ENCODE measurements at regions not wholly inside any gene's neighbourhood (a gene's known extent, or its start where the extent isn't known, plus 50 kb on each side); places are given as distances from the start of the nearest gene placed in this dataset.

DNA sequence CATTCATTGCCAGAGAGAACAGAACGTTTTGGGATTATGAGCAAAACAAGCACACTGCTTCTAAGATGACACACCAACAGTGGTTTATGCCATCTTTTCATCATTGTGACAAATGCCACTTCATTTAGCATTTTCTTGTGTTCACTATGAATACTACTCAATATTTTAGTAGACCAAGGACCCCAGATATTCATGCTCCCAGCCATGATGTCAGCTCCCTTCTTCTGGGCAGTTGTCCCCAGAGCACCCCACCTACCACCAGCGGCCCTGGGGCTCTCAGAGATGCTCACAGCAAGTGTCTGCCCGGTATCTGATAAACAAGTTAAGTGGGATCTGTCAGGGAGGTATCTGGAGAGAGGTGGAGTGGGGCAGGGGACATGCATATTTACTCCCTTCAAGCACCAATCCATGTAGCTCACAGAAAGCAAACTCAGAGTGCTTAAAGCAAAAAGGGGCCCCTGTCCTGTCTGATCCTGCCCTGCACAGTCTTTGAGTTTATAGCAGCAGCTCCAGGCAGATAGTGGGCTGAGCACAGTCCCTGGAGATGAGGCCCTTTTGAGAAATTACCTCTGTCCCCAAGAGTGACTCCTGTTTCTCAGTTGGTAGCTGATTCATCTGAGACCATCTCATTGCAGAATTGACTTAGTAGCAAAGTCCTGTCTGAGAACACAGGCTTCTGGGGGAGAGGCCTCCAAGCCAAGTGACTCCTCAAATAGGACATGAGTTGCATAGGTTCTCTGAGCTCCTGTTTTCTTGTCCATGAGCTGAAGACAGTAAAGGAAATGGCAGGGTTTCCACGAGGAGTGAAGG lies 281.8 kb upstream of the KLF6 start:
- DNase-seq (ENCODE audit: low read depth in 2 of 3, low spot score in 1 of 3) = no peak

DNA sequence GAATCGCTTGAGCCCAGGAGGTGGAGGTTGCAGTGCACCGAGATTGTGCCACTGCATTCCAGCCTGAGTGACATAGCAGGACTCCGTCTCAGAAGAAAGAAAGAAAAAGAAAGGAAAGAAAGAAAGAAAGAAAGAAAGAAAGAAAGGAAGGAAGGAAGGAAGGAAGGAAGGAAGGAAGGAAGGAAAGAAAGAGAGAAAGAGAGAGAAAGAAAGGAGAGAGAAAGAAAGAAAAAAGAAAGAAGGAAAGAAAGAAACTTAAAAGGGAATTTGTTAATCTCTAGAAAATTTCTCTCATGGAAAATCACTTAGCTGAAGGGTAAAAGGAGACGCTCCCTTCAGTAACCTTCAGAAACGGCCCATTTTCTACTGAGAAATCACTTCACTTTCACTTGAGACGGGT lies 279.5 kb upstream of the KLF6 start:
- DNase-seq (ENCODE audit: low read depth in 2 of 3, low spot score in 1 of 3) = no peak

DNA sequence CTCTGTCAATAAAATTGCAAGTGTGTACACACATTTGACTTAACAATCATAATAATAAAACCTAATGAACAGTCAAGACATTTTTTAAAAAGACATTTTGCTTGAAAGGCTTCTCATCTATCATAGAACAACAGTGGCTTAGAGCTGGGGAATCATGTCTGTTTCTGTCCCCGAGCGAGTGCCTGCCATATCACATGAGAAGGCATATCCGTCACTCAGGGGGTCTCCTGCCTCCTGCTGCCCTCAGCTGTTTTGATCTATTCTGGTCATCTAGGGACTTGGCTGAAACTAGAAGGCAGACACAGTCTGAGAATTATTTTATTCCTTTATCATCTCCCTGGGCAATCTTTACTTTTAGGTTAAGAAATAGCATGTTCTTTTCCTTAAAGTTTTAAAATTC lies 278.7 kb upstream of the KLF6 start:
- no peak for DNase-seq (ENCODE audit: low read depth in 2 of 3, low spot score in 1 of 3)

DNA sequence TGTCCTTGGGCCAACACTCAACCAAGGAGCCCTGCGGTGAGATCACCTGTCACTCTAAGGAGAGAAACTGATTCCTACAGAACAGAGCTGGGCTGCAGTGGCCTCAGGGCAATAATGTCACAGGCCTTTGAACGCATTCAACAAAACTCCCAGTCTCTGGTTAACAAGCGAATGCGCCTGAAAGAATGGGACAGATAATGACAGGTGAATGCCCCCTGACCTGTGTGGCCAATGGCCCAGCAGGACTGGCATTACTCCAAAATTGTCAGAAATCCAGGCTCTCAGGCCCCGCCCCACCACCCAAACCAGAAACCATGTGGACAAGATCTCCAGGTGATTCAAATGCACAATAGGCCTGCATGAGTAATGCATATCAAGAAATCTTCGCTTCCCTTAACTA lies 277.7 kb upstream of the KLF6 start:
- no peak for DNase-seq (ENCODE audit: low read depth in 2 of 3, low spot score in 1 of 3)

DNA sequence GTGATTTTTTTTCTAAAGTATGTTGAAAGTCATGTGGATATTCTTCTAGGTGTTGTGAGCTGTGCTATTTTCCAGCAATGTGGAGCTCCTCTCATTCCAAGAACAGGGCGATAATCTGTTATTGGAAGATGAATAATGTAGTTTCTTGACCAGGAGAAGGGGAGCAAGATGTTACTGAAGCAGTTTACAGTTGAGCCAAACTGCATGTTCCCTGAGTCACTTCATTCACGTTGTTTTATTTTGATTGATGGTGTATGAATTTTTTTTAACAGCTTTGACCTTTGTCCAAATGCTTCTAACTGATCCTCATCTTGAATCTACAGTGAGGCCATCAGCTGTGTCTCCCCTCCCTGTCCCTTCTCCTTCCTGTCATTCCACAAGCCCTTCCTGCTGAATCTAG lies 277.1 kb upstream of the KLF6 start:
- DNase-seq (ENCODE audit: low read depth in 2 of 3, low spot score in 1 of 3) = no peak

DNA sequence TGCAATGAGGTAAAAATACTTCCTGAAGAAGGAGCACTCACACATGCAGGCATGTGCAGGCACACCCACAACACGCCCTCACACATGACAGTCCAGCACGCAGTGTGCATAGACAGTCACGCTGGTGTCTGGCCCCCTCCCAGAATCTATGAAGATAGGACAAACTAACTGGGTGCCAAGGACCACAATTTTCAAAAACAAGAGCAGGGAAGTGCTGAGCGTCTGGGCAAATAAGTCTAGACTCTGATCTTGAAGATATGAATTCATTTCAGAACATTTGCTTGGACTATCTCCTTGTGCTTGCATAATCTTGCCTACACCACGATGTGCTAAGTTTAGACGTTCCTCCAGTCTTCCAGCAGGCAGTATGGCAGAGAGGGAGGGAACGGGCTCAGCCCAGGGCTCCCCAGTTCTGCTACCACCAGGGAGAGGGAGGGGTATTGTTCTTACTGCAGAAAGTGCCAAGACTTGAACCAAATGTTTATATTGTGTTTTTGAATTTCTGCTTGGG lies 276.5 kb upstream of the KLF6 start:
- DNase-seq (ENCODE audit: low read depth in 2 of 3, low spot score in 1 of 3) = no peak

DNA sequence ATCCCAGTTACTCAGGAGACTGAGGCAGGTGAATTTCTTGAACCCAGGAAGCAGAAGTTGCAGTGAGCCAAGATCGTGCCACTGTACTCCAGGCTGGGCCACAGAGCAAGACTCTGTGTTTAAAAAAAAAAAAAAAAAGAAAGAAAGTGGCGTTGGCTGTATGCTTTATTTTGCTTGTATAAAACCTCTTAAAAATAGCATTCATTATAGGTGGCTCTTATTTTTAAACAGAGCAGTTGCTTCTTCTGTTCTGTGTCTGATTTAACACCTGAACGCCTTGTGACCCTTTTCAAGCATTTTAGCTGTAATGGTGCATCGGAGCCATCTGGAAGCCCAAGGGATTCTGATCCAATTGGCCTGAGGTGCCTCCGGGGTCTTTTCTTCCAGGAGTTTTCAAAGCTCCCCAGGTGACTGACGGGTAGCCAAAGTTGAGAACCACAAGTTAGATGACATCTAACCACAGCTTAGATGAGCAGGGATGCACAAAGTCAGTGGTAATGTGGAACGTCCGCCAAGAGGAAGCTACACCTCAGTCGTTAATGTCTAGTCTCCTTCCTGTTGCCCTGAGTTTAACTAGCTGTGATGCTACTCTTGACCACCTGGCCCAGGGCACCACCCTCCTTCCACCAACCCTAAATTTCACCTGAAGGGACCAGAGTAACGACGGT lies 274.6 kb upstream of the KLF6 start:
- DNase-seq (ENCODE audit: low read depth in 2 of 3, low spot score in 1 of 3) = no peak

DNA sequence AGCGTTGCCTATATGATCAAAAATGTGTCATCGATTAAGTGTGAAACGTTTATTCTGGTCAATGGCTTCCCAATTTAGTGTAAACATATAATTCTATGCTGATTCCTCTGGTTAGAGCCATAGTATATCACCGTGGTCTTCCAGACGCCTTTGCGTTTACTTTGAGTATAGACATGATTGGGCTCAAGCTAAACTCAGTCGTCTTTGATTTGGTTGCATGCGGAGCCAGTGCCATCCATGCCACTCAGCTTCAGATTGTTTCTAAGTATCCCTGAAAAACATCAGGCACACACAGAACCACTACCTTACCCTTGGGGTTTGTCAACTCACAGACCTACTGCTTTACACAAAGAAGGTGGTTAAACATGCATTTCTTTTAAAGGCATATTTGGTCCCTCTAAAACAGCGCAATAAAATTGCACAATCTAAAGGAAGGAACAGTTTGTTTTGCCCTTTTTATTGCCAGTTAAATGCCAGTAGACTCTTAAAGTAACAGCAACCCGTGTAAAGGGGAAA lies 273.6 kb upstream of the KLF6 start:
- no peak for DNase-seq (ENCODE audit: low read depth in 2 of 3, low spot score in 1 of 3)

DNA sequence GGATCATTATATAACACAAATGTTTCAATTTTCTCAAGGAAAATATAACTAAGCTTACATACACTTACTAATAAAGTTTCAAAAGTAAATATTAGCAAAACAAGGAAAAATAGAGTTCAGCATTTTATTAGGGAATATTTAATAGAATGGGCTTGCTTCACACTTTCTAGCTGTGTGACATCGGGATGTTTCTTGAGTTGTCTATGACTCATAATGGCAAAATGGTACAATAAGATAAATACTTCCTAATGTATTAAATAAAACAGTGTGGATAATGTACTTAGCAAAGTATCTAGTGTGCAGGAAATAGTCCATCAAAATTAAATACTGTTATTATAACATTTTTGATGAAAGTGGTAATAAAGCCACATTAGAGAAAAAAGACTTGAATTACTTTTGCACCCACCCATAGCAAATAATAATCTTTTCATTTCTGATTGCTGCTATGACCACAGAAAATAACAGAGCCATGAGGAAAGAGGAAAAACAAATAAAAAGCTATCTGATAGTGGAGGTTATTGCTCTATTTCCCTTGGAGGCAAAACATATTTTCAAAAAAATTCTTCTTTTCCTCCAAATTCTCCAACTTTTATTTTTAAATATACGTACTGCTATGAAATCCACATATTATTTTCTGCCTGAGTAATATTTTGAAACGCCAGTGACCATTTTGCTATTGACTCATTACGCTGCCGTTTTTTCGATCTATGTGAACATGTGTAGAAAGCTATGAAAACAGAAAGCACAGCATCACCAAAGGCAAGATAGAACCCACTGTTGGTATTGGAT lies 272.9 kb upstream of the KLF6 start:
- DNase-seq (ENCODE audit: low read depth in 2 of 3, low spot score in 1 of 3) = no peak

DNA sequence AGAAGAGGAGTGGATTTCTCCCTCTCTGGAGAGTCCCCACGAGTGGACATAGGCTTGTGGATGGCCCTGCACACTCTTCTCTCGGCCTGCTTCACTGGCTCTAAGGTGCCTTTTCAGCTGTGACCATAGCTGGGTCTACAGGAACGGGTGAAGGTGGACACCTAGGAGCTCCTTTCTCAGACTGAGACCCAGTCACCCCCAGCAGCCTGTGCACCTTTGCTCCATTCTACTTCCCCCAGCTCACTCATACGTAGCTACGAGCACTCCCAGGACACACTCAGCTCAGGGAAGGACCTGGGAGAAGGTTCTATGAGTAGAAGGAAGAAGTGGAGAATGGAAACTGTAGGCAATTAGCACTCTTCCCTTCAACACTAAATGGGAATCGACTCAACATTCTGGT lies 272.0 kb upstream of the KLF6 start:
- DNase-seq (ENCODE audit: low read depth in 2 of 3, low spot score in 1 of 3) = no peak

DNA sequence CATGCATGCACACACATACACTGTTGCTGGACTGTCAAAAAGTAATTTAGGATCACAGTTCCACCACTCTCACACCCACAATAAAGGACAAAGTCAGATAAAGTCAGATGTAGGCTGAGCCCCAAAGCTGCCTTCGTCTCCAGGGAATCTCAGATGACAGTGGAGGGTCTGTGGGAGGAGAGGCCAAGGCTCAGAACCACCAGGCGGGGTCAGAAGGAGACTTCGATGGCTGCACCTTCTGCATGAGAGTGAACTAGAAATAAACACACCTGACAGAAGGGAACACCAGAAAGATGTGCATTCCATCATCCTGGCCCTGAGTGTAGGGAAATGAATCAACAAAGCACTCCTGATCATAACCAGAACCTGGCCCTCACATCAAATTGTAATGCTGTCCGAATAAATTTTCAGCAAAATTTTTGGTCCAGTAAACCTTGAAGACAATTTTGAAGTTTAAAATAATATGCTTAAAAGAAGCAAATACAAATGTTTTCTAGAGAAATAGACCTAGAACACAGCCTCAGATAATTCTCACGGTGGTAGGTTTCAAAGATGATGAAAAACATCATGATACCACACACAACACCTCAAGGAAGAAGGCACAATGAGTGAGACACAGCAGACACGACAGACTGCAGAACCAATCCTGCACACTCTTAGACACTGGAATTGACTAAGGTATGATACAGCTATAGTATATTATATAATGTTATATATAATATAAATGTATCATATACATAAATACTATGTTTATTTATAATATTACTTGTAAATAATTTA lies 269.8 kb upstream of the KLF6 start:
- DNase-seq (ENCODE audit: low read depth in 2 of 3, low spot score in 1 of 3) = no peak

DNA sequence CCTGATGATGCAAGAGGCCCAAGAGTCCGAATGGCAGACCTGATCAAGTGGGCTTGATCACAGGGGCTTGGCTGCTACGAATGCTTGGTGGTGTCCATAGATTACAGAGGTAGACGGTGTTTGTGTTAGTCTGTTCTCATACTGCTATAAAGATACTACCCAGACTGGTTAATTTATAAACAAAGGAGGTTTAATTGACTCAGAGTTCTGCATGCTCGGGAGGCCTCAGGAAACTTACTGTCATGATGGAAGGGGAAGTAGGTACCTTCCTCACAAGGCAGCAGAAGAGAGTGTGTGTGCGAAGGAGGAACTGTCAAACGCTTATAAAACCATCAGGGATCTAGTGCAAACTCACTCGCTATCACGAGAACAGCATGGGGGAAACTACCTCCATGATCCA lies 268.9 kb upstream of the KLF6 start:
- no peak for DNase-seq (ENCODE audit: low read depth in 2 of 3, low spot score in 1 of 3)

DNA sequence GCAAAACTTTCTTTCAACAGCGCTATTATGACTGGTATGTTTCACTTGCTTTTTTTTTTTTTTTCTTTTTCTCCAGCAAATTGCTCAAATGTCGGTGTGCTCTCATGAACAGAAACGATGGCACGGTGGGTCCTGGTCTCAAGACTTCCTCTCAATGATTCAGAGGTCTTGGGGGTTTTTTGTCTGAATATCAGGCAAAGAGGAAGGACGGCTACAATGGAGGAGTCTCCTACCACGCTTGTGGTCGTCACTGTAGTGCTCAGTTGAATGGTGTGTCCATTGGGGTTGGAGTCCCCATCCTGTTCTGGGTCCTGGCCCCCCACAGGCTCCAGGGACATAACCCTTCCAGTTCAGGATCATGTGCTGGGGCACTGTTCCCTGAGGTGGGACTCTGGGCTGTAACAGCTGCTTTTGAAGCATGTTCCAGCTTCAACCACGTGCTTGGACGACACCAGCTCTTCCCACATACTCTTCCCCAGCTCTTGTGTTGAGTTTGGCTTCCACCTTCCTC lies 266.7 kb upstream of the KLF6 start:
- no peak for DNase-seq (ENCODE audit: low read depth in 2 of 3, low spot score in 1 of 3)

DNA sequence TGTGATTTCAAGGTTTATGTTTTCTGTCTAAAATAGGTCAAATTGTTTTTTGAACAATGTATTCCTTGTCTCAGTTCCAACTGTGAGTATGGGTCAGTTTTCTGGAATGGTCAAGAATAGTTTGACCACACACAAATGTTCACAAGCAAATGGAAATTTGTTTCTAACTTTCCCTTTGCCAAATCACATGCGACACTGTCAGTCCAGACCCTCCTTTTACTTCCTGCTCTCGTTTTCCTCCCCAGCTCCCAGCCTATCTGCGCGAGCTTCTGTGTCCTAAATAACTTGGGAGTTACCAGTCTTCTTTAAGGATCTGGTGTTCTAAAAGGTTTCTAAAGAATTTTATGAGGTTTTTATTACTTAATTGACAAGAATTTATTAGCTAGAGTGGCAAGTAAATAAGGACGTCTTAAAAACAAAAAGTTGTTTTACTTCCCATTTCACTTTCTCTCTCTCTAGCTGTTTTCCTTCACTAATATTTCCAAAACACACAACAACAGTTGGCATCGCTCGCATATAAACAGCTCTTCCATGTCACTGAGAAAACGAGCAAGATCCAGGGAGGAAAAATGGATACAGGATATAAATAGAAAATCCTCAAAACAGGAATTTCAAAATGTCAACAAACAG lies 266.1 kb upstream of the KLF6 start:
- no peak for DNase-seq (ENCODE audit: low read depth in 2 of 3, low spot score in 1 of 3)

DNA sequence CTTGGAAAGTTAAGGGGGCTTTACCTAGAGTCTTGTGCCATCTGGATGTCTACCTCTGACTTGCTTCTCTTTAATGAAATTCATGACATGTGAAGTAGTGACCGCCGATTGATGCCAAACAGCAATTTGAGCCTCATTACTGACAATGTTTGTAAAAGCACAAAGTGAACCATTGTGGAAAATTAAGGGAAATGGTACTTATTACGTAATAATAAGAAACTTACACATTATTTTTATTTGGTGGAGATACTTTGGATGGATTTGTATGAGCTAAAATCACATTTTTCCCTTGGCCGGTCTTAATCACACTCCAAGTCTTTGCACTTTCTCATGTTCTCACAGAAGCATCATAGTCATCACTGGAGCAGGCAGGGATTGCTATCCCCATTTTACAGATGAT lies 265.1 kb upstream of the KLF6 start:
- DNase-seq (ENCODE audit: low read depth in 2 of 3, low spot score in 1 of 3) = no peak

DNA sequence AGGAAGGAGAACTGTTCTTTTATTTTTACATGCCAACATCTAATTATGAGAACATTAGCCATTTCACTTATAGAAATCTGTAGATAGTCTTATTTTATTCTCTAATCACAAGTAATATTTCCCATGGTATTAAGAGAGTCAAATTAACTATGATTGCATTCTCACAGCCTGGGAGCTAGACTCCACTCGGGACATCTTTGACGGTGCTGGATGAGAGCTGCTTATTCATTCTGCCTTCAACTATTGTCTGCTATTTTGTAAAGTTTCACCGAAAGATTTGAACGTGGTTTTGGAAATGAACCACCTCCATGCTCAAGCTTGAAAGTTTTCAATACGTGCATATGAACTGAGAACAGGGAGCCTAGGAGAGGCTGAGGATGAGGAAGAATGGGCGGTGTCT lies 264.3 kb upstream of the KLF6 start:
- DNase-seq (ENCODE audit: low read depth in 2 of 3, low spot score in 1 of 3) = no peak

DNA sequence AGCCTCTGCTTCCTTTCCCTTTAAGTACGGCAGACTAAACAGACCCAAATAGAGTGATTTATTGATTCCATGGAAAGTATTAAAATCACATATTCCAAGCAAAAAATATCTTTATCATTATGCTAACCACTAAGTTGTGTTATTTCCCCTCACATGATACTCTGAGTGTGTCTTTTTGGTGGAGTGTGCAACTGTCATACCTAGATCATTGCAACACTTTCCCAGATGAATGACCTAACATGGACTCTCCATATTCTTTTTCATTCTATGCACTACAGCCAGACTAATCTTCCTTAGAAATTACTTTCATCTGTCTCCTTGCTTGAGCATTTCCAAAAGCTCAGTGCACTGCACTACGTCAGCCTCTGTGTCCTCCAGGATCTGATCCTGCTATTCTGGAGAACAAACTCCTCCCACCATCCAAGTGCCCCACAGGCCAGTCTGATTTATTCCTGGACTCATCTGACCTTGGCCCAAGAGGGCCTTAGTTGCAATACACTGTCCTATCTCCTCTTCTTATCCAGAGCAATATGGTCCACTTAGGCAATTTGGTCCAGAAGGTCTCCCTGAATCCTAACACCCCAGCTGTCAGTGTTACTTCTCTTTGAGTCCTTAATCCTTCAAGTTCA lies 263.3 kb upstream of the KLF6 start:
- DNase-seq (ENCODE audit: low read depth in 2 of 3, low spot score in 1 of 3) = no peak

DNA sequence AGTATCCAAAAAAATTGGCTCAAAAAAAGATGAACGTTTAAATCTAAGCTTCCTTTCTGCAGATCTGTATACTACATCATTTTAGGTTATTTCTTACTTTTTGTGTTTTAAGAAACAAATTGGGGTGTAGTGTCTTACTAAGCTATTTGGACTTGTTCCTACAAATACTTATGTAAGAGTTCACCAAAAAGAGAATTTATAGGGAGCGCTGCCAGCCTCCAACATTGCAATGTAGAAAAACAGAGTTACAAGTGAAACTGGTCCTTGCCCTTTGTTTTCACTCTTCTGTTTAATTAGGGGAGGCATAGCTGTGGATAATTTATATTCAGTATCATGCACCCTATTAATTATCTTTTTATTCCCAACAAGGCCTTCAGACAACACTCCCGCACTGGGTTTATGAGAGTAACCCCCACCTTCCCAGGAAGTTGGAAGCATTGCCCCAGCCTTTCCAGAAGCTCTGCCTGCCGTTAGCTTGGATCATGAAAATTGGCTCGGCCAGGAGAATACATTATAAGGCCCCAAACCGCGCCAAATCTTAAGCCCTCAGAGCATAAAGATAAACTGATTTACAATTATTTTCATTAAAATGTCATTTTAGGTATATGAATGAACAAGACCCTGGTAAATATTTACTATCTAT lies 261.8 kb upstream of the KLF6 start:
- DNase-seq (ENCODE audit: low read depth in 2 of 3, low spot score in 1 of 3) = no peak

DNA sequence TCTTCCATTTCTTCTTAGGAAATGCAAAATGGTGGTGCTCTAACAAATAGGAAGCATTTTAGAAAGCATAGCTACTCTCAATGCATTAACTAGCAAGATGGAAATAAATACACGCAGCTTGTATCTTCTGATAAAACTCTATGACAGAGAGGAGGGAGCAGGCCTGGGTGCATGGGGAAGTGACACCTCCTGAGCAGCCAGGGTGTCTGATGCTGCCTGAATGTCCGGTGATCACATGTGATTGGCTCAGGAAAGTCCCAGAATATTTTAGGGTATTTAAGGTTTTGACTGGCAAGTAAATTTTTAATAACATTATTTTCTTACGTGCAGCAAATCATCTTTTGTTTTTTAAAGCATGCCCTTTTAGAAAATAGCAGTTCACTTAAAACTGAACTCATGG lies 261.0 kb upstream of the KLF6 start:
- no peak for DNase-seq (ENCODE audit: low read depth in 2 of 3, low spot score in 1 of 3)
